NT2/D1 (cell line): ENCODE measurements at regions not wholly inside any gene's neighbourhood (a gene's known extent, or its start where the extent isn't known, plus 50 kb on each side); places are given as distances from the start of the nearest gene placed in this dataset.

Experiments used
- SUZ12 ChIP-seq: IDR thresholded peaks from 2 replicates; pipeline ENCODE4 v1.6.1; 2011; ENCODE audit not compliant: insufficient read length, insufficient read depth; ENCODE audit errors: extremely low read depth
- YY1 ChIP-seq: IDR thresholded peaks from 2 replicates; pipeline ENCODE4 v1.6.1; 2011; ENCODE audit not compliant: insufficient read length, insufficient read depth
- ZNF274 ChIP-seq: IDR thresholded peaks from 2 replicates; pipeline ENCODE4 v1.6.1; 2011; ENCODE audit warnings: mild to moderate bottlenecking, low read depth, low read length

DNA sequence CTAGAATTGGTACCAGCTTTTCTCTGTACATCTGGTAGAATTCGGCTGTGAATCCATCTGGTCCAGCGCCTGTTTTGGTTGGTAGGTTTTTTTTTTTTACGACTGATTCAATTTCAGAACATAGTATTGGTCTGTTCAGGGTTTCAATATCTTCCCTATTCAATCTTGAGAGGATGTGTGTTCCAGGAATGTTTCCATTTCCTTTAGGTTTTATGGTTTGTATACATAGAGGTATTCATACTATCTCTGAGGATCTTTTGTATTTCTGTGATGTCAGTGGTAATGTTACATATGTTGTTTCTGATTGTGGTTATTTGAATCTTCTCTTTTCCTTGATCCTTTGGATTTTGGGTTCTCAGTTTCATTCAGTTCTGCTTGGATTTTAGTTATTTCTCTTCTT, 172.1 kb upstream of the ITGA4 start:
- TF ChIP-seq YY1 (no peak), ZNF274 (no peak), SUZ12 (no peak)
